Renal cortical epithelial cell (primary cell): ENCODE measurements at regions not wholly inside any gene's neighbourhood (a gene's known extent, or its start where the extent isn't known, plus 50 kb on each side); places are given as distances from the start of the nearest gene placed in this dataset.

ENCODE experiments used
- DNase-seq: peaks from one replicate; pipeline ENCODE4 v3.0.0-alpha.2; 2011; ENCODE audit warnings: low read depth

- DNase-seq: no peak
Measured at GRCh38 chr13:106433066-106433465, 102.4 kb downstream of the EFNB2 start.

- no peak for DNase-seq
Measured at GRCh38 chr13:106432636-106433035, 102.8 kb downstream of the EFNB2 start.

DNA sequence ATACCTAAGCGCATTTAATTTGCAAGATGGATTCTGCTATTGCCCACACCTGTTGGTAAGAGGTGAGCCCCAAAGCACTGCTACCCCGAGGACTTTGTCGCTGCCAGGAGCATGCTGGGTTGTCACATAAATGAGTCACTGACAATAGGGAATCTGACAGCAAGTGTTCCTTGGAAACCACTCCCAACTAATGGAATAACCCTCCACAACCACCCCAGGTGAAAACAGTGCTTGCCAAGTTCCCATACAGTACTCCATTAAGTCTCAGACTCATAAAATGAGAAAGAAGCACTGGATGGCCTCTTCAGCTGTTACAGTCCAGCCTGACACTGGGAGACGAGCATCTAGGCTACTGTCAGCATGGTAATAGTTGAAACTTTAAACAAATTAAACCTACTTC lies 108.6 kb downstream of the EFNB2 start:
- no peak for DNase-seq

DNA sequence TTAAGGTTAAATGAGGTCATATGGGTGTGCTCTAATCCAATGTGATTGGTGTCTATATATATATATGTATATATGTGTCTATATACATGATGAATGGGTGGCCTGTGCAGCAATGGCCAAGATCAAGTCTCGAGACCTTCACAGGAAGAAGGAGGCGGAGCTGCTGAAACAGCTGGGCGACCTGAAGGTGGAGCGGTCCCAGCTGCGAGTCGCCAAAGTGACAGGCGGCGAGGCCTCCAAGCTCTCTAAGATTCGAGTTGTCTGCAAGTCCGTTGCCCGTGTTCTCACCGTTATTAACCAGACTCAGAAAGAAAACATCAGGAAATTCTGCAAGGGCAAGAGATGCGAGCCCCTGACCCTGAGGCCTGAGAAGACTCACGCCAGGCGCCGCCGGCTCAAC lies 109.8 kb downstream of the EFNB2 start:
- DNase-seq: no peak

GRCh38 chr13:106424805-106425204 lies 110.7 kb downstream of the EFNB2 start:
- DNase-seq: peak; percentile 41

- no peak for DNase-seq
Measured at GRCh38 chr13:106423530-106423929, 111.9 kb downstream of the EFNB2 start.

- DNase-seq: peak; percentile 11
Measured at GRCh38 chr13:106418556-106418955, 116.9 kb downstream of the EFNB2 start.

GRCh38 chr13:106417467-106418110 lies 117.9 kb downstream of the EFNB2 start:
- no peak for DNase-seq

- DNase-seq: no peak
Measured at GRCh38 chr13:106416645-106417044, 118.8 kb downstream of the EFNB2 start.

DNA sequence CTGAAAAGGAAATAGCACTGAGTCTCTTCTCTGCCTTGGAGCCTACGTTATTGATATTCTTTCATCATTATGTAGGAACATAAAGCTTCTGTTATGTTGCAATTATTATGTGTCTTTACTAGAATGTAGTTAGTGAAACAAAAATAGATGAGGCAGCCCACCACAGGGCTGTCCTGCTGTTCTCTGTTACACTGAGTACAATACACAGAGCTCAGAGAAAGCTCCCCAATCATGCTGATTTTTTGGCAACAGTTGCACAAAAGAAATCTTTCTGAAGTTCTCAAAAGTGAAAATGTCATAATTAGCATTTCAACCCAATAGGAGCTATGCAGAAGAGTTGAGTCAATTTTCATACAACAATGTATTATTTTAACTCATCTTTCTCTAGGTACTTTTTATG lies 119.5 kb downstream of the EFNB2 start:
- no peak for DNase-seq

- no peak for DNase-seq
Measured at GRCh38 chr13:106415442-106415841, 120.0 kb downstream of the EFNB2 start.

GRCh38 chr13:106407338-106407737 lies 128.1 kb downstream of the EFNB2 start:
- peak; percentile 12 for DNase-seq

GRCh38 chr13:106405731-106406130 lies 129.7 kb downstream of the EFNB2 start:
- no peak for DNase-seq

DNA sequence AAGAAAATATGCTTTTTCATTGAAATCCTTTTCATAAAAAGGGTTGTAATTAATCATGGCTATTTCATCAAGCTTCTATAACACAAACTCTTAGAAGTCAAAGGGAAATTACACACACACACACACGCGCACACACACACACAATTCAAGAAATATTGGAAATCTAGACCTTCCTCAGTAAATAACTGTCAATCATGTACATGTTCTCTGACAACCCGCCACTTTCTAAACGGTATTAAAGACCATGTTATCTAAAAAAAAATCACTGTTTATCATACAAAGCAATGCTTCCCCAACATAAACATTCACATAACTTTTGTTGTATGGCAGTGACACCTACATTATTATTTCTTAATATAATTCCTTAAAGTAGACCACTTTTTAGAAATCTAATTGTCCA lies 132.2 kb downstream of the EFNB2 start:
- DNase-seq: no peak

- no peak for DNase-seq
Measured at GRCh38 chr13:106402866-106403265, 132.6 kb downstream of the EFNB2 start.

DNA sequence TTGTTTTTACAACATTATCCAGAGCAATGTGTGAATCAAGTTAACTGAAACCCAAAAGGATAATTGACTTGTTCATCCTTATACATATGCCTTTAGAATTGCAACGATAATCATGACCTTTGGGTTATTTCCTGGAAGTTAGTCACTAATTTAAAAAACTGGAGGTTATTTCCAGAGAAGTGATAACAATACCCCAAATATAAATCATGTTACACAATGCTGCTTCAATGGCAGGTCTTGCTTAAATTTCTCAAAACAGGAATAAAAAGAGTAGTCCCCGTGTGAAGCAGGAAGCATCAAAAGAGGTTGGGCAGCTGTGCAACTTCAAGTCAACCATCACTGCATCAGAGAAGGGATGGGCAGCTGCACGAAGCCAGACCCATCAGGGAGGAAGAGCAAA lies 134.4 kb downstream of the EFNB2 start:
- DNase-seq: no peak

DNA sequence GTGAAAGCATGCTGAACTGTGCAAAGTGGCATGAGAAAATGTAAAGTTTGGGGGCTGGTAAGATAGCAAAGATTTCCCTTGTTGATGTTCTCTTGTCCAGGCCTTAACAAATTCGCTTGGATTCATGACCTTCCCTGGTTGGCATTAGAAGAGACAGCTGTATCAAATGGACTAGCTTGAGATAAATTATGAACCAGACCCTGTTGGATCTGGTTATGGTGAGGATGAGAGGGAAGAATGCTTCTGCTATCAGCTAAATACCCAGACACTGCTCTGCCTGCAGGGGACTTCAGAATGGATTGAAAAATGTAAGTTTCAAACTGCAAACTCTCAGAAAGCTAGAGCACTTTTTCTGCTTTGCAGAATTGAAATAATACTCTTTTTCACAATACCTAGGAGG lies 135.2 kb downstream of the EFNB2 start:
- no peak for DNase-seq

- DNase-seq: no peak
Measured at GRCh38 chr13:106398289-106398688, 137.2 kb downstream of the EFNB2 start.

DNA sequence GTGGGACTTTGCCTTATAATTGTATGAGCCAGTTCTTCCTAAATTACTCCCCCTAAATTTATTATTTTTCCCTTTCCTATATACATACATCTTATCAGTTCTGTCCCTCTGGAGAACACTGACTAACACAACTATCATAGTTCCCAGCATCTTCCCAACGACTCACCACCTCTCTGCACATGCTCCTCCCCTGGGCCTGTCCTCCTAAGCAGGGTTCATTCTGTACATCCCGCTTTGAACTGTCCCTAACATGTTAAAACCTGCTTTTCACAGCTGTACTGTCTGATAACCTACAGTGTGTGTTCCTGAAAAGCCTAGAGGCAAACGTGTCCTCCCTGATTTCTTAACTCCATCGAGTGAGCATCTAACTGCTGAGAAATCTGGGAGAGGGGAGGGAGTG lies 141.7 kb downstream of the EFNB2 start:
- DNase-seq: no peak

- DNase-seq: no peak
Measured at GRCh38 chr13:106391681-106392080, 143.8 kb downstream of the EFNB2 start.

DNA sequence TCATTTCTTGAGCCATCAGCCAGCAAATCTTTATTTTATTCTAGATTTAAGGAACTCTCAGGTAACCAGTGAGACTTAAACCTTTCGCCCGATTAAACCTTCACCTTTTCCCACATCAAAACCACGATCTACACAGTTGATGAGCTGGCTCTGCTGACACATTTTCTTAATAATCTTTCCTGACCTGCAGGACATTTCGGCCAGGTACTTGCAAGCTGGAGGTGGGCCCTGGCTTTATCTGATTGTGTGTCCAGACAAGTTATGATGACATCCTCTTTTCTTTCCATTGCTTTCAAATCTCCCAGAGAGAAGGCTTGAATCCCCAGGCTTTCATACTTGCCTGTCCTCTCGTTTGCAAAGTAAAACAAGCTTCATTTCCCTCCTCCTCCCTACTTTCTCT lies 144.2 kb downstream of the EFNB2 start:
- no peak for DNase-seq

DNA sequence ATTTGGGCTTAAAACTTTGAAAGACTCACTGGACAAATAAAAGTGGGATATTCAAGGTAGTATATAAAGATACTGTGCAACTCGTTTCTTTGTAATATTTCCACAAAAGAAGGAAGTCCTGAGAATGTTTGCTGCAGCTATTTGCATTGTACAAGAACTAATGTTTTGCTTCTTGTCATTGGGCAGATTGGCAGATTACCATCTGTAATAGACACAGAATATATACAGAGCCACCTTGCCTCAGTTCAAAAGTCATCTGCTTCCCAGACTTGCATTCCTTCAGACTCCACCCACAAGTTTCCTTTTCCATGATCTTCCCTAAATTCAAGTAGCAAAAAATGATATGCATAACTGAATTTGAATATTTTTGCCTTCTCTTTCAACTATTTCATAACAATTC lies 145.1 kb downstream of the EFNB2 start:
- no peak for DNase-seq

GRCh38 chr13:106385654-106386053 lies 149.8 kb downstream of the EFNB2 start:
- DNase-seq: no peak

- no peak for DNase-seq
Measured at GRCh38 chr13:106384516-106384915, 150.9 kb downstream of the EFNB2 start.
